Body of pancreas (tissue), 4 donors: ENCODE measurements at regions not wholly inside any gene's neighbourhood (a gene's known extent, or its start where the extent isn't known, plus 50 kb on each side); places are given as distances from the start of the nearest gene placed in this dataset.
"Not testable (repeated sequence)": the region's sequence is repeated elsewhere in the genome, so short reads cannot be mapped to it uniquely, and the experiment has no call there.

Source experiments
- ATAC-seq: fragments of 150-250 bp; one replicate; pipeline ENCODE4 v1.9.1; 2016
- DNase-seq, 4 donors: peaks; one replicate each; pipeline ENCODE4 v3.0.0-alpha.2; 2019
- H3K27ac ChIP-seq, 4 donors: fragments of 200-600 bp; sonication (generic); 1 replicate in 3 of 4; 2 replicates in 1 of 4; pipeline versions ENCODE4 v1.5.1 to v1.6.1; 2016 to 2019; ENCODE audit warnings: mild to moderate bottlenecking in 1 of 4, mixed read lengths in 1 of 4, moderate library complexity in 1 of 4
- H3K27me3 ChIP-seq, 2 donors: fragments of 200-600 bp; sonication (generic); one replicate each; pipeline ENCODE4 v1.6.0; 2016; ENCODE audit warnings: mild to moderate bottlenecking in 1 of 2
- H3K36me3 ChIP-seq, 2 donors: fragments of 200-600 bp; sonication (generic); replicated peaks in 1 of 2; 2 replicates each; pipeline ENCODE4 v1.5.1; 2016; ENCODE audit warnings: low read depth in 2 of 2; ENCODE audit not compliant: insufficient read depth in 1 of 2
- H3K4me1 ChIP-seq: fragments of 200-600 bp; sonication (generic); one replicate; pipeline ENCODE4 v1.6.0; 2016
- H3K4me3 ChIP-seq, 2 donors: fragments of 200-600 bp; sonication (generic); 1 replicate in 1 of 2; 2 replicates in 1 of 2; pipeline ENCODE4 v1.5.1; 2016 to 2019
- H3K9me3 ChIP-seq, 3 donors: fragments of 200-600 bp; sonication (generic); 1 replicate in 2 of 3; 2 replicates in 1 of 3; pipeline ENCODE4 v1.5.1; 2016
- CTCF ChIP-seq, 7 experiments: fragments of 450-650 bp in 4 of 7; fragments of 200-600 bp in 3 of 7; sonication (generic) in 3 of 7; IDR thresholded peaks; one replicate each; pipeline ENCODE4 v1.5.1; 2016 to 2019; ENCODE audit warnings: antibody characterized with exemption in 7 of 7
- POLR2A ChIP-seq, 3 donors: fragments of 450-650 bp; IDR thresholded peaks; one replicate each; pipeline ENCODE4 v1.6.1; 2016; ENCODE audit warnings: antibody characterized with exemption in 3 of 3, mild to moderate bottlenecking in 2 of 3
- WGBS, 2 donors: methylation state at CpG; one replicate each; pipeline ENCODE4 v1.1.5; 2017; 5-methylcytosine and 5-hydroxymethylcytosine counted together
- intact Hi-C: fragments of 100-400 bp; cut with DNase I; formaldehyde crosslinking; loops from one replicate; pipeline ENCODE4 v1.15.1; 2023

- DNase-seq: no peak
- WGBS, 2 donors: 43 to 61% methylated on average over 1 of the region's 1 CpG
- intact Hi-C loops: no loop called here
- Histone ChIP-seq H3K4me3 (no peak overlapping the region), H3K27ac (no peak overlapping the region), H3K36me3 (no peaks in the 10 kb centered on the region), H3K9me3 (no peaks in the 10 kb centered on the region), H3K27me3 (no peaks in the 10 kb centered on the region), H3K4me1 (no peaks in the 10 kb centered on the region)
- no peak for ATAC-seq
- TF ChIP-seq POLR2A (IDR thresholded peaks at IDR 0.05) (no peak), CTCF (IDR thresholded peaks at IDR 0.05) (no peak)
Observed at GRCh38 chr11:114953039-114953438, 274.7 kb downstream of the NXPE2 start.

- intact Hi-C loops: no loop called here
- Histone ChIP-seq H3K27ac (no peak overlapping the region), H3K4me1 (no peaks in the 10 kb centered on the region), H3K27me3 (no peaks in the 10 kb centered on the region), H3K4me3 (no peak overlapping the region), H3K36me3 (no peaks in the 10 kb centered on the region), H3K9me3 (no peaks in the 10 kb centered on the region)
- 31 to 69% methylated on average over 1 of the region's 1 CpG for WGBS, 2 donors
- DNase-seq (no peak), ATAC-seq (no peak)
- TF ChIP-seq CTCF (IDR thresholded peaks at IDR 0.05) (no peak), POLR2A (IDR thresholded peaks at IDR 0.05) (no peak)
Observed at GRCh38 chr11:114955923-114956322, 277.6 kb downstream of the NXPE2 start.

GRCh38 chr11:114956566-114956965 is 278.2 kb downstream of the NXPE2 start:
- Histone ChIP-seq H3K36me3 (no peaks in the 10 kb centered on the region), H3K27ac (no peak overlapping the region), H3K4me3 (no peak overlapping the region), H3K27me3 (no peaks in the 10 kb centered on the region), H3K9me3 (no peaks in the 10 kb centered on the region), H3K4me1 (no peaks in the 10 kb centered on the region)
- WGBS, 2 donors: 65 to 67% methylated on average over 5 of the region's 5 CpGs
- intact Hi-C loops: no loop called here
- TF ChIP-seq POLR2A (IDR thresholded peaks at IDR 0.05) (no peak), CTCF (IDR thresholded peaks at IDR 0.05) (no peak)
- no peak for DNase-seq
- ATAC-seq: no peak

- Histone ChIP-seq H3K36me3 (no peaks in the 10 kb centered on the region), H3K9me3 (no peaks in the 10 kb centered on the region), H3K4me1 (no peaks in the 10 kb centered on the region), H3K27me3 (no peaks in the 10 kb centered on the region), H3K27ac (peak overlapping the region in 2 of 4 donors; percentile 12 to 15), H3K4me3 (no peak overlapping the region)
- DNase-seq: peak; percentile 11 to 39 (median 24)
- intact Hi-C loops: no loop called here
- ATAC-seq: peak; percentile 52
- 8 to 14% methylated on average over 8 of the region's 8 CpGs for WGBS, 2 donors
- TF ChIP-seq POLR2A (IDR thresholded peaks at IDR 0.05) (no peak), CTCF (IDR thresholded peaks at IDR 0.05) (no peak)
Observed at GRCh38 chr11:114959953-114960505, 281.7 kb downstream of the NXPE2 start.

GRCh38 chr11:114960819-114961218 is 282.5 kb downstream of the NXPE2 start:
- intact Hi-C loops, H3K36me3 ChIP-seq, H3K27me3 ChIP-seq, ATAC-seq, H3K4me1 ChIP-seq, DNase-seq, H3K4me3 ChIP-seq, H3K9me3 ChIP-seq: not testable (repeated sequence)
- H3K27ac ChIP-seq: peak overlapping the region in 1 of 4 donors; percentile 12
- WGBS, 2 donors: 85 to 87% methylated on average over 12 to 18 of the region's 21 CpGs
